NOMO-1 (cell line): ENCODE measurements at regions not wholly inside any gene's neighbourhood (a gene's known extent, or its start where the extent isn't known, plus 50 kb on each side); places are given as distances from the start of the nearest gene placed in this dataset.

Experiments used
- DNase-seq, 2 experiments: peaks; one replicate each; lab custom pipeline; 2025; ENCODE audit not compliant: unreplicated experiment in 2 of 2; lab: John Stamatoyannopoulos, UW

DNA sequence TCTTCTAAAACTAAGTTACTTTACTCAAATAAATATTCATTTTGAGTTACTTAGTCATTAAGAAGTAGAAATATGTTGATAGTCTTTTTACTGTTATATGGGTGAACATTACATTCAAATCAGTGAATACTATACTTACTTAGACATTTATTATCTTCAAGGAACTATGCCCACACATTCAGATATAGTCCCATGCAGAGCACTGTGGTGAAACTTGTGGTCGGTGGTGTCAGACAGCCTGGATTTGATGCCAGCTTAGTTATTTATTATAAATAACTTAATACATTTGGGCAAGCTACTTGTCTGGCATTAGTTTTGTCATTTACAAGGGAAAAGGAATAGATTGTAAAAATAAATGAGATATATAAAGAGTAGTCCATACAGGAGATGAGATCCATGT is 149.5 kb downstream of the RAP2B start:
- peak in 1 of 2 experiments; percentile 15 for DNase-seq

DNA sequence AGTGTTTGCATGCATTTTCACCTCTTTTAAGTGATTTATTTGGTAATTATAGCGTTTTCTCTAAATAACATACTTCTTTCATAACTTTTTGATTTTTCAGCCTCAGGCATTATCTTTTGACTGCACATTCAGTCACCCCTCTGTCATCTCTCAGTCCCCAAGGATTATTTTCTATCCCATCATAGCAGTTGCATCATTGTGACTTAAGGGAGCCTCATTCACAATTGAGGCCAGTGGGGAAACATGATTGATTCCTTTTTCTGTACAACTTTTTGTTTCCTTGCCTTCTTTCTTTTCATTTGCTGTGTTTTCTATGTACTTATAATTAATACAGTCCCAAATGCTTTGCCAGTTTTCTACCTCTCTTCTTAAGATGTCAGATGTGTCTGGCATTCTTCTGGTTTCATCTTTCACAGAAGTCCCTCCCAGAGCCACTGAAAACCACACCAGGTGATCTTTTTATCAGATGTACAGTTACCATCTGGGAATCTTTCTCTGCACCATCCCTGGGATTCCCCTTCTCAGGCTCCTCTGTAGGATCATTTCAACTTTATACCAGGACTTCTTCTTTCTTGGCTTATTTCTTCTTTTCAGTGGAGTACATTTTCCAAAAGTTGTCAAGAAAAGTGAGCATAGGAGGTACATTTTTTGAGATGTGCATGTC is 151.4 kb downstream of the RAP2B start:
- no peak for DNase-seq

DNA sequence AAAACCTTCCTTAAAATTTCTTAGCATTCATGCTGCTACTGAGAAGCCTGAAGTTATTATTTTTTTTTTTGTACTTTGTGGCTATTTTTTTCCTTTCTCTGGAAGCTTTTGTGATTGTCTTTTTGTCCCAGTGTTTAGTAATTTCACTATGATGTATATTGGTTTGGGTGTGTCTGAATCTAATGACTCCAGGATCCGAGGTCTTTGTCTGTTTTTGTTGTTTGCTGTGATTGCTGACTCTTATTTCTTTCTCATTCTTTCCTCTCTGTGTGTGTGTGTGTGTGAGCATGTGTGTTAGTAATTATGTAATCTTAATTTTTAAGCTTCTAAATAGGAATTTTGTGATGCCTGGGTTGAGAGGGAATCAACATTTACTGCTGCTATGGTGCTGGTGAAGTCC is 152.0 kb downstream of the RAP2B start:
- DNase-seq, result no peak

DNA sequence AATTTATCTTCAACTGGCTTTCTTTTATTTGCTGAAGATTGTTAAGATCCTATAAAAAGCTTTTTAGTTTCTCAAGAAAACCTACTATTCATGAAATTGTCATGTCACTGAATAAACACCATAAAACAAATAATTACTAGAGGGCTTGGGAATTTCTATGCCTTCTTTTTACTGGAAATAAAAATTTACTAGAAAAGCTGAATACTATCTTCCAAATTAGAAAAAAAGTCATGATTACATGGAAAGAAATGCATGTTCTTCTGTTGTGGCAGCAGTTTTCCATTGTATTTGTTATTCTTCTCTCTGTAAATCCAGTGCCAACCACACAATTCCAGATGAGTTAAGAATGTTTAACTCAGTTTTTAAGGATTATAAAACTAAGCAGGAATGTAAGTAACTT is 153.8 kb downstream of the RAP2B start:
- DNase-seq, result no peak

DNA sequence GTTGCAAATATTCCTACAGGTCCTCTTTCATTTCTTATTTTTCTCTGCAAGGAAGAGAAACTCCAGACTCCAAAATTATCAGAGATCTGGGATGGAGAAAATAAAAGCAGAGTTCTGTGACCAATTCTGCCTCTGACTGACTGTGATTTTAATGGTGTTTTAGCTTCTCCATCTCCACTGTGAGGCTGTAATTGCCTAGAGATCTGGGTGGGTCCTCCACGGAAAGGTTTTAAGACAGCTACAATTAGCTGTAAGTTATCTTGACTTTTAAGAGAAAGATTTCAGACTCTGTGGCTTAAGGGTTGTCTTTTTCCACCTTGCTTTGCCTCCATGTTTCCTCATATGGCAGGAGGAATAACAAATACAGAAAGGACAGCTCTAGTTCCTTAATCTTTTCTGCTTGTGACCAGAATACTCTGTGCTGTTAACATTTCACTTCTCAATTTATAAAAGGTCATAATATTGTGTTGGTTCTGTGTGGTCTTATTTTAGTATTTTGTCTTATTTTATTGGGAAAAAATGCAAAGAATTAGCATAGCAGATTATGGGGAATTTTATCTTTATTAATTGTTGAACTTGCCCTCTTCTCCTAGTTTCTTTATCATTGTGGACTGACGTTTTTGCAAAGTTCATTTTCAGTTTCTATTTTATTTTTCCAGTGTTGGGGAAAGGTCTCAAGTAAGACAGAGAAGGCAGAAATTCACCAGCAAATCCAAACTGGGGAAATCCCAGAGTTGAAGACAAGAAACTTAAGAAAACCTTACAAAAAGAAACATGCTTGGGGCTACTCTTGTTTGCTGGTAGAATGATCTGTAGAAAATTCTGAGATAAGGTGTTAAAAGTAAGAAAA is 157.9 kb downstream of the RAP2B start:
- DNase-seq, result peak in 1 of 2 experiments; percentile 56

DNA sequence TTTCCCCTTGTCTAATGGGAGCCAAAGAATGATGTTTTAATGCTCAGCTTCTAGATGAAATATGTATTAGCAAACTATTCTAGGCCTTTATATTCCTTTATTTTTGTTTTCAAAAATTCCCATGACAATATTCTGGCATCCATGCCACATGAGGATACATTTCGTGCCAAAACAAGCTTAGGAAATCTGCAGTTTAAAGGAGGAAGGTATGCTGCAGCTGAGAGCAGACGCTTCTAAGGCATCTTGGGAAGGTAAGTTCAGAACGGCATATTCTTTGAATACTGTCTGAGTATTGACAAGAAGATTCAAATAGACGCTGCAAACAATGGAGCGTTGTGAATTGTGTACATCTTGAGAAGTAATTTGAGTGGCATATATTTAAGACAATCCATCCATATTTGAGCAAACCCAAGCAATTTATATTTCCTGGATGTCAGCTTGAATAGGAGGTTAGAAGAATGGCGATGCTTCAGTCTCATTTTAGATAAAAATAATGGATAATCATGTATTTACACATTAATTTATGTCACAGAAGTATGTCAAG is 158.6 kb downstream of the RAP2B start:
- no peak for DNase-seq

DNA sequence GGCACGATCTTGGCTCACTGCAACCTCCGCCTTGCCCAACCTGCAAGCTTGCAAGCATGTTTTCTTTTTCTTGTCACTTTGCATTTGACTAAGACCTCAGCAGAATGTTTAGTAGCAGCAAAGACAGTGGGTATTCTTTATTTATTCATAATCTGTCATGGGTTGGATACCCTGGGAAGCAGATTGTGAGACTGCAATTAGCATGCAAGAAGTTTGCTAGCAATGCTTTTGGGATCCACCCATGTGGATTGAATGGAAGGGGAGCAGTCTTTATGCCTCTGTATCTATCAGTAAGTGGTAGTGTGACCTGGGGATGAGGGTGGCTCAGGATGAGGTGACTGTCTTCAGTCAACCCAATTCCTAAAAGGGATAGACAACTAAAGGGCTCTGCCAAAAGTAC is 166.7 kb downstream of the RAP2B start:
- DNase-seq, result no peak

DNA sequence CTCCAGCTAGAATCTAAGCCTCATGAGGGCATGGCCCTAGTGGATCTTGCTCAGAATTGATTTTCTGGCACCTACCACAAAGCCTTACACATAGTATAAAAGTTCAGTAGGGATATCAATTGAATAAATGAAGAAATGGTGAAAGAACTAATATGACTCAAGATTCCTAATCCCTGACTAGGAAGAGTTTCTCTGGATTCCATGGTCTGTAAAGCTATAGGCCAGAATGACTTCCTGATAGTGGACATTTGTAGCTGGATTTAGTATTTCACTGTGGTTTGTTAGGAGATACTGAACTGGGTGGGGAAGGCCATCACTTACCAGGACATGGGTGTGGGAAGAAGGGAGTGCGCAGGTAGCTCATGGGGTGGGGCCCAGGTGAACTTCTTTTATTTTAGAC is 168.9 kb downstream of the RAP2B start:
- no peak for DNase-seq

DNA sequence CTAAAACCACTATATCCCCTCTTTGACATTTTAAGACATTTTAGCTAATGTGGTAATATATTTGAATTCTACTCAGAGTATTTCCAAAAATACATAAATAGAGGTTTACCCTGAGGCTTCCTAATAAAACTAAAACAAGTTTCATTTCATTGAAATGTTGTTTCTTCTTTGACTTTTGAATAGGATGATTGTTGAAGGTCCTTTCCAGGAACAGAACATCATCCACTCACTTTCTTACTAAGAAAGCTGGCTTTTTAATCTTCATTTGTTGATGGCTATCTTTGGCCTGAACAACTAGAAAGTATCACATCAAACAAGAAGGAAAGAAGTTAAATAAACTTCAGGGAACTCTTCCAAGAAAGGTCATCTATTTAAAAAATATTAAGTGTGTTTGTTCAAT is 169.7 kb downstream of the RAP2B start:
- no peak for DNase-seq

DNA sequence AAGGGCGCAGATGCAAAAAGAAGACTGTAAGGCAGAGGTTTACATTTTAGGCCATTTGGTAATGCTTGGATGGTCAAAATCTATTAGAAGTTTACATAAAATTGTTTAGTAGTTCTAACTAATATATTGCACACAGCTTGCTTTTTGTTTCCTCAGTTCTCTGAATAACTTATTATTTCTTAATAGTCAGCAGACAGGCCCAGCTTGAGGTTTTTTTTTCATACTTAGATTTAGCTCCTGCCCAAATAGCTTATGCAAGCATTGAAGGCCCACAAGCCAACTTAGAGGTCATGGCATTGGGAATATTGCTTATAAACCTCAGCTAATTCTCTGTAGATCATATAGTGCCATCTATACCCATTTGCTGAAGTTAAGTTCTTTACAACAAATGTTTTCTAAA is 172.5 kb downstream of the RAP2B start:
- no peak for DNase-seq

DNA sequence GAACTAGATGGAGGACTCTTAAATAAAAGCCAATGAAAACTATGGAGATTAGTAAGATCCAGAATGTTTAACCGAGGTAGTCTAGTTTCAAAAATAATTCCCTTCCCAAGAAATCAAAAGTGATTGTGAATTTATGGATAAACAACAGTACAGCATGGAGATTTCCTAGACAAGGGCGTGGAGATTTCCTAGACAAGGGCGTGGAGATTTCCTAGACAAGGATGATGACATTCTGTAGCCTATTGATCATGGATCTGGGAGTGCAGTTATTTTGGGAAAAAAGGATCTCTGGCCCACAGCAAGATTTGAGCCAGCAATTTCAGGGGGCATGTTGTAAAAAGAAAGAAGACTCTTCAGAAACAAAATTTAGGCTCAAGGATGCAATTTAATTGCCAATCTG is 175.3 kb downstream of the RAP2B start:
- no peak for DNase-seq

DNA sequence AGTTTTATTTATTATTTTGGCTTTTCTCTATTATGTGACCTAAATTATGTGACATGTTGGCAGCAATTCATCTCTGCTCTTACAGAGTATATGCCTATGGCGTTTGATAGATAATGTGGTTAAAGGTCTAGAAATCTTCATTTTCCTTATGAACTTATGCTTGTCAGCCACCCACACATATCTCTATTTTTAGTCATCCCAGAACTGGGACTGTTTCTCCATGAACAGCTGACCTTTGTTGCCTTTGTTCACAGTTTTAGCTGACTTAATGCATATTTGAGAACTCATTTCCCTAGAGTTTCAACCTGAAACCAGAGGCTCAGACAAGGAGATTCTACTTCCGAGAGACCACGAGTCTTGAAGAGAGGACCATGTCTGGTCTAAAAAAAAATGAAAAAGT is 176.5 kb downstream of the RAP2B start:
- no peak for DNase-seq

DNA sequence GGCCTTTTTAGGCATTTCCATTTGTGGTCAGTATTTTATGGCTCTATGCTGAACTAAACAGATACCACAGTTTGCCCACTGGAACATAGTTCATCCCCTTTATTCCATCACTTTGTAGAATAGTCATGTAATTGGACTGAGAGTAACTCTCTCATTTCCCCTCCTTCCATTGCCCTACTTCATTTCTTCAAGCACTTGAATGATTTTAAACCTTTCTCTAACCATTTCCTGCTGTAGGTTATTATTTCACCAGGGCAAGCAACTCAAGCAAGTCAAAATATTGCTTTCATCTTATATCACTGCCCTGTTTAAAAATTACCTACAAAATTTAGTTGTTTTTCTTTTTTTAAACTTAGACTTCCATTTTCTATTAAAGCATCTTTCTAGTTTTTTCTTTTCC is 177.0 kb downstream of the RAP2B start:
- DNase-seq, result no peak

DNA sequence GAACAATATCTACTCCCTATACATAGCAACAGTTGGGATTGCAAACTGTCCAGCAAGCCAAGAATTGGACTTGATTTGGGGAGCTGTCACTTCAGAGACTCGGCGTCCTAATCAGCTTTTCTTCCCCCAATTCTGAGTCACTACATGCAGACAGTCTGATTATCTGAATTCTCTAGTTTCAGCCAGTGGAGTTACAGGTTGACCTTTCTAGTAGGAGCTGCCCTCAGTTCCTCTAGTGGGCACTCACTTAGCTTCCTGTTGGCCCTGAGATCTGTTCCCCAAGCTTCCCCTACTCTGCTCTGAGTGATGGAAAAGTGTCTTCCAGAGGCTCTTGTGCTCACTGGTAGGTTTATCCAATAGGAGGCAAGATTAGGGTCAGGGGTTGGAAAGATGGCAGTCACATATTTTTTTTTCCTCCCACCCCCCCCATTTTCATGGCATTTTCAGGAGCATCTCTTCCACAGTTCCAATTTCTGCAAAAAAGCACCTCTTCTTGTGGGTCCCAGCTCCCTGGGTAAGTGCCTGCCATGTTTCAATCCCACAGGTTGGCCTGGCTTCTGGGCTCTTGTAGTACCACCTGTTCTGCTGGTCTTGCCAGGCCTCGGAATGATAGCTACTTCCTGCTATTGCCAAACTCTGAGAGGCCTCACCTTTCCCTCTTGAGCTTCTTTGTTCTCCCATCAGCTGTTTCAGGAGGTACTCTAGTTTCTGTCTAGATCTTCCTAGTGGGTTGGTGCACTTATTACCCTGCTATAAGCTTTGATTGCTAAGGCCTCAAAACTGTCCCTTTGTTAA is 182.2 kb downstream of the RAP2B start:
- no peak for DNase-seq

DNA sequence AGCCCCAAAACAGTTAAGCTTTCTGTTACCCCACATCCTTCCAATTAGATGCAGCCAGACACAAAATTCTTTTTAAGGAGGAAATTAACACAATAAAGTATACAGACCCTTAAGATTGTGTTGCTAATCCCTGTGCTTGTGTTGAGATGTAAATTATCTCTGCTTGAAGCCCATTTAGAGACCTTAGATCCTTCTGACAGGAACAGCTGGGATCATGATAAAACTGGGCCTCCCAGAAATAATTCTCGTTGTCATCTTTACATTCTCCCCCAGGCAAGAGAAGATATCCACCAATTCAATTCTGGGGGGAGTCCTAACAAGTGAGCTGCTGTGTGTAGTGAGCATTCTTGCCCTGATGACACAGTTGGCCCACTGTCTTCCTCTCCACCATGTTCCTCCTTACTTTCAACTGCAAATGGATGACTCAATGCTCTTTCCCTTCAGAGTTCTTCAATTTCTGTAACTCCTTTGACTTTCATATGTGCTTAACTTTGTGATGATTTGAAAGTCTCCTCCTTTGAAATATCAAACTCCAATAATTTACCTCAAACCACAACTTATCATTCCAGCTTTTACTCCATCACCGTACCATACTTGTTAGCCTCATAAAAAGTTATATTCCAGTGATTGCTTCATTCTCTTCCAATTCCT is 186.6 kb downstream of the RAP2B start:
- peak in 1 of 2 experiments; percentile 20 for DNase-seq

DNA sequence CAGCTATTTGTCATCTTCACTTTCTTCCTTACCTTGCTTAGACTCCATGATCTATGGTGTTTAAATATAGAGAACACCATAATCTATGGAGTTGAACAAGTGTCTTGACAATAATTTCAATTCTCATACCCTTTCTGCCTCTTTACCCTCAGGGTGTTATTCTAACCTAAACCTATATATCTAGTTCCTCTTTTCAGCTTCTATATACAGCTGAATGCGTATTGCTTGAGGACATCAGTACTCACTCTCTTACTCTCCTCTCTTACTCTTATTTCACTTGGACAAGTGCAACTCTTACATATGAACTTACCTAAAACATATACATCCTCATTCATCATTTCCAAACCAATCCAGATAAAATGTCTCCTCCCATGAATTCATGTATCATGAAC is 187.1 kb downstream of the RAP2B start:
- peak in 1 of 2 experiments; percentile 48 for DNase-seq

DNA sequence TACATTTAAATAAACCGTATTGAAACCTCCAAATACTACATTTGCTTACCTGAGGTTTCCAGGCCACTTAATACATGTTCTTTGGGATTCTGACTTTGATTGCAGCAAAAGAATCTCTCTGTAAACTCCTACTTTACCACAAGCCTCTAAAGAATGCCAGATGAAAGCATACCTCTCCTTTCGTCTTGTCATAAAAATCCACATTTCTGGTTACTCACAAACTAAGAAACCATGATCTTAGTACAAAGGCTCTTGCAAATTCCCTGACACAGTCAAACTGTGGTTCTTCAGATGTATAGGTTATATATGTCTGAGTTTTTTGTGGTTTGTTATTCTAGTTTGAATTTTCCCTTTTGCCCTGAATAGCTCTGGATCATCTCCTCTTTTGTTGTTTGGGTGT is 188.4 kb downstream of the RAP2B start:
- DNase-seq, result no peak

DNA sequence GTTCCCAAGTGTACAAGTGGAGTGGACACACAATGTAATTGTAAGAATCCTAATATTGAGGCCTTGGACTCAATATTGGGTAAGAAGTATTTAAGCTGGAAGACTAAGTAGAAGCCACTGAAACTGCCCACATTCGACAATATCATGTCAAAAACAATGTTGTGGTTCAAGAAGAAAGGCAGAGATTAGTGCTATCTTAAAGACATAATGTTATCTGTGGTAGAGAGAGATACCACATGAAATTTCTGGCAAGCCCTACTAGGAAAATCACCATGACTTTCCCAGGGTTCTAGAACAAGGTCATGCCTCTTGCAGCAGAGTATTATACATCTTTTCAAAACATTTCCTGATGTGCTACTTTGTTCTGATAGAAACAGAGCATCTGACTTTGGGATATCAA is 192.6 kb downstream of the RAP2B start:
- DNase-seq, result no peak

DNA sequence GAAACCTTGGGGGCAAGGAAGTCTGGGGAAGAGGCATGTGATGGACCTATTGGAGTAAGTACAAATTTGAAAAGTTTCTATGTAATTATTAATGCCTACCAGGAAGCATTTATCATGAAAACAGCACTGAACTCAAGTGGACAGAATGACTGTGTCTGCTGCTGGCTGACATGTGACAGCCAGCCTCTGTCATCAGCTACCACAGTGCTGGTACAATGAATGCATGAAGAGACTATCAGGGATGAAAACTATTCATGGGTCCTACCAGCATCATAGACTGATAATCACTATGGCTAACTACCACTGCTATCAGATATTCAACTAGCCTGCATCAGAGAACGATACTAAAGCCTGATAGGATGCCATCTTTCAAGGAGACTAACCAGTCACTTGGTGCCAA is 193.5 kb downstream of the RAP2B start:
- no peak for DNase-seq

DNA sequence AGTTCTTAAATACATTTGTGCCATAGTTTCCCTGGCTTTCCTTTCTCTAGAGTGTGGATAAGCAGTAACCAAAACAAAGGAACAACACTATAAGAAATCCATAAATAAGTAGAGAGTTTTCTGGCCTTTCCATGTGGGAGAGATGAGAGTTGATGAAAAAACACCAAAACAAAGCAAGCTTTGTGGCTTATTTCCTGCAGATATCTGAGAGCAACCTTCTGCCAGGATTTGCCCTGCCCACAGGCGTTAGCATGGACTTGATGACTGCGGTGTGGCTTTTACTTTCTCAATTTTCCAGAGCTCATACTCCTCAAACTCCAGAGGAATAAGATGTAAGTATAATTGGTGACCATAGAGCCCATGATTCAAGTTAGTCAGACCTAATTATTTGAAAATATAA is 194.9 kb downstream of the RAP2B start:
- no peak for DNase-seq

DNA sequence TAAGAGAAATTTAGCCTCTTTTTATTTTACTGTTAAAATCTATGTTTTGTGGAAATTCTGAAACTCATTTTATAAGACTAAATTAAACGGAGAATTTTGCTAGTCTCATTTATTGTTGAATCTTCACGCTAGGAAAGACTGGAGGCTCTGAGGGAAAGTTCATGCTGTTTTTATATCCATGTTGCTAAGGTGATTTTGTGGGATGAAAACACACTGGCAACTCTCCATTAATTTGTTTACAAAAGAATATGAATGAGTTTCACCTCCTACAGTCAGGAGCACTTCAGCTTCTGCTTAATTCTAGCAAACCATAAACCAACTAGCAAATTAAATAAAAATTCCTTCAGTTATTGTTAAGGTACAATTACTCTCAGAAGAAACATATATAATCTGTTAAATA is 195.4 kb downstream of the RAP2B start:
- DNase-seq, result no peak
